Pulmonary artery endothelial cell (primary cell): ENCODE measurements at regions not wholly inside any gene's neighbourhood (a gene's known extent, or its start where the extent isn't known, plus 50 kb on each side); places are given as distances from the start of the nearest gene placed in this dataset.

ENCODE experiments used
- DNase-seq: peaks from one replicate; pipeline ENCODE4 v3.0.0-alpha.2; 2011; ENCODE audit warnings: low read depth, low spot score

DNA sequence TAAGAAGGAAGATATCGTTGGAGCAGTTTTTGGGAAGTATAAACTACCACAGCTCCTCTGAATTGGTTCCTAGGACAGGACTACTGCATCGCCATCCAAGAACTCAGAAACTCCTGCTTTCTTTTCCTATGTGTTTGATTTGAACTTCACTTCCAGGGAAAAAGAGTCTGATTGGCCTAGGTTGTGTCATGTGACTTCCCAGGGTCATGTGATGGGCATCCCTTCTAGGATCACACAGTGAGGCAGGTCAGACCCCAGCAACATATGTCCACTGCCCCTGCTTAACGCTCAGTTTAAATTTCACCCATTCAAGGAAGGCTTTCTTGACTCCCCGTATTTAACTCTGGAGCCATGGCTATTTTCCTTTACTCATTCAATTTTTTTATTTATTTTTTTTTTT is 445.2 kb upstream of the SALL1 start:
- no peak for DNase-seq

DNA sequence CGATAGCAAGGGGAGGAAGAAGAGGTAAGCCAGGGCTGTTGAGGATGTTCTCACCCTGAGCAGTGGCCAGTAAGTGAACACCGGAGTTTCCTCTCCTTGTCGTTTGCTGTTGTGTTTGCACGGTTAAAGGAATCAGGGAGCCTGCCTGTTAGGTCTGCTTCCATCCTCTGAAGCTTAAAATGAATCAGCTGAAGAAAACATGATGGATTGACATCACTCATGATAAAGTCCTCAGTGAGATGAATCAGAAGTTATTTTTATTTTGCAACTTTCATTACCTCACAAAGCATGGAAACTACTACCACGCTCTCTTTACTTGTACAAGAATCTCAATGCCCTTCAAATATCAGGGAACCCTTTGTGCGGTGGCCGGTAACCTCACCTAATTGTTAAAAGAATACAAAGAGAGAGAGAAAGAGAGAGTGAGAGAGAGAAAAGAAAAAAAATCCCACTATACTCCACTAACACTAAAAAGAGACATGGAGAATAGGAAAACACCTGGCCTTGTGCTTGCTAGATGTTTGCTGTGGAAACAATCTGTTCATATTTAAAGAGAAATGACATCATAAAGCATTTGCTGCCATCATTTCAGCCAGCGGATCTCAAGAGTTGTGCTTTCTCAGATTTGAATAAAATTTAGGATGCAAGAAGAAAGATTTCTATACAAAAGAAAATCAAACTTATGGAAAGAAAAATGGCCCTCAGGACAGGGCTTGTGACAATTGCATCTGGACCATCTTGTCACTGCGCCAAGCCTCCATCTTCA is 441.6 kb upstream of the SALL1 start:
- DNase-seq: no peak

DNA sequence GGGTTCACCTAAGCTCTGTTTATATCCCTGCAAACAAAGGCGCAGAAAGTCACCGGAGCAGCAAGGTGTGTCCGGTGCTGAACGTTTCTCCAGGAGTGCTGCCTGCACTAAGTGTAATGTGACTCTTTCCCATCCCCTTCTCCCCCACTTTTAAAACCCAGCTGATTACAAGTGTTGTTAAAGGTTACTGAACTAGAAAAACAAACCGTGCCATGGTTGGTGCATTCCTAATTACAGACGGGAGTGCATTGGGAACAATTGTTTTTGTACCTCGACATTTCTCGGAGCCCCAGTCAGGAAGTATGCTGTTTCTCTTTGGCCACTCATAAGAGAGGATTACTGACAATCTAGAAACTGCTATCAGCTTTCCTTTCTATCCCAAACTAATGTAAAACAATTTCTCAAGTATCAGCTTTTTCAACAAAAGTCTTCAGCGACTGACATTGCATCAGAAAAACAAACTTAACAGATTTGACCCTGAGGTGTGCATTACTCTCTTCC is 441.0 kb upstream of the SALL1 start:
- no peak for DNase-seq

- DNase-seq: no peak
Observed at GRCh38 chr16:51591480-51591879, 440.4 kb upstream of the SALL1 start.

DNA sequence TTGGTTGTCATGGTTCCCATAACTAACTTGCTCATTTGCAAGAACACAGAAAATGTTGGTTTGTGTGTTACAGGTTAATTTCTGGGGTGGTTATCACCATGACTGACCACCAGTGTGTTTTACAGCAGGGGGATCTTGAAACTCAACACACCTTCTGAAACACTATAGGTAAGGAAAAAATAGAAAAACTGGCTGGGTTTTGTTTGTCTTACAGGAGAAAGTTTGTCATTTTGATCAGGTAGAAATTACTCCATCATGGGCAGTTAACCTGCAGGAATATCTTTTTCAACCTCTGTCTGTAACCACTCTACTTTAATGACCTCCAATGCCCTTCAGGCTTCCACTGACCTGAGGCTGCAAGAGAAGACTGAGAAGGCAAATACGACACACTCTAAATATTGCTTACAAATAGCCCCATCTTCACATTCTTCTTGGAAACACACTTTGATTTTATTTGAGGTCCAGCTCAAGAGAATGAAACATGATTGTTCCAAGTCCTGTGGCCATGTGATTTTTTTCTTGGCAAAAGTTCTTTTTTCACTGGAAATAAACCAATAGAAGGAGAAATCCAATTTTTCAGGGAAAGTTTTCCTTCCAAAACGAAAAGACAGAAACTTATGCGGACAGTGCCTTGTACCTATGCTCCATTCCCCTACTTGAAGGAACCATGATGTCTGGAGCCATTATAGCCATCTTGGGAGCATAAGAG is 428.7 kb upstream of the SALL1 start:
- no peak for DNase-seq

DNA sequence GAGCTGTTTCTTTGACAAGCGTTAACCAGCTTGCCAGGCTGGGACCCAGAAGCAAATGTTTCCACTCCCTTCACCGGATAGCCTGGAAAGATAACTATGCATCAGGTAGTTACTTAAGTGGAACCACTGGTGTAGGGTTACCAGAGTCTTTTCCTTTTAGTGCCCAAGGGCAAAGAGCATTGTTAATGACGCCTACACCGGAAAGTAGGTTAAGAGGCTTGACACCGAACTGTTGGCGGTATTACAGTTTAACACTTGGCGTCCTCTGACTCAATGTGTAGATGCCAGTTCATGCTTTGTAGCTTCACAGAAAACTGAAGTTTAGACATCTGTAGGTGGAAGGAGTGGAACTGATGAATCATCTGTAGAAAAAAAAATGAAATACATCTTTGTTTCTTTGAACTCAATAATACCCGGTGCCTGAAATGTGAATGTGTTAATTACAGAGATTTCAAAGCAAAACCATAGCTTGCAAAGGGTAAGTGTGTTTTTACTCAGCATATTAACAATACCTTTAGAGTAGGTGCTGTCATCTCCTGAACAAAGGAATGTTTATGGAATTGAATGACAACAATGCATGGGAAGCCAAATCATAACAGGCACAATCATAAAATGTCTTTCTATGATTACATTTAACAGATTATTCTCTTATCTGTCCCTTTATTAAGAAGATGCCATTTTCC is 426.7 kb upstream of the SALL1 start:
- no peak for DNase-seq

DNA sequence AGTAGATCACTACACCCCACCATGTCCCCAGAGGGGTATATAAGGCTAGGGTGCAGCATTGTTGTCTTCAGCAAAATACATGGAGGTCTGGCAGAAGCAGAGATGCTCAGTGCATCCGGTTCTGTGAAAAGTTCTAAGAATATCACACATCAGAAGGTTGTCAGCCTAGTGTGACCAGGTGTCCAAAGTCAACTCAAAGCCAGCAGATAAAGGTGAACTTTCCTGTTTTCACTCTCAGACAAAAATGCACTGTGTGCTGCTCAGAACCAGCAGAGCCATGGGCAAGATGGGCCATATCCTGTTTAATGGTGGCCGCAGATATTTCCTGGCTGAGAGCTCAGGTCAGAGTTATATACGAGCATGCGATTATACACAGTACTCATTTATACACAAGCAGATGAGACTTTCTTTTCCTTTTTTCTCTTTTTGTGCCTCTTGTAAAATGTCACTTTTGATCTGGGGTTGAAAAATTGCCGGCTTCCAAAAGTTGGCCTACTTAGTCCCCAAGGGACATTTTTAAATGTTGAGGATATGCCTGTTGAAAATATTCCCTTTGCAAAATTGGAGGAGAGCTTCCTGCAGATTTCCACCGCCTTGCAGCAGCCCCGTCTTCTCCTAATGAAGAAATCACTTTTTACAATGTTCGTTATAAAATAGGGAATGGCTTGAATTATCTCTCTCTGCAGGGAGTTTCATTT is 425.6 kb upstream of the SALL1 start:
- no peak for DNase-seq

GRCh38 chr16:51573191-51573590 is 422.1 kb upstream of the SALL1 start:
- no peak for DNase-seq

DNA sequence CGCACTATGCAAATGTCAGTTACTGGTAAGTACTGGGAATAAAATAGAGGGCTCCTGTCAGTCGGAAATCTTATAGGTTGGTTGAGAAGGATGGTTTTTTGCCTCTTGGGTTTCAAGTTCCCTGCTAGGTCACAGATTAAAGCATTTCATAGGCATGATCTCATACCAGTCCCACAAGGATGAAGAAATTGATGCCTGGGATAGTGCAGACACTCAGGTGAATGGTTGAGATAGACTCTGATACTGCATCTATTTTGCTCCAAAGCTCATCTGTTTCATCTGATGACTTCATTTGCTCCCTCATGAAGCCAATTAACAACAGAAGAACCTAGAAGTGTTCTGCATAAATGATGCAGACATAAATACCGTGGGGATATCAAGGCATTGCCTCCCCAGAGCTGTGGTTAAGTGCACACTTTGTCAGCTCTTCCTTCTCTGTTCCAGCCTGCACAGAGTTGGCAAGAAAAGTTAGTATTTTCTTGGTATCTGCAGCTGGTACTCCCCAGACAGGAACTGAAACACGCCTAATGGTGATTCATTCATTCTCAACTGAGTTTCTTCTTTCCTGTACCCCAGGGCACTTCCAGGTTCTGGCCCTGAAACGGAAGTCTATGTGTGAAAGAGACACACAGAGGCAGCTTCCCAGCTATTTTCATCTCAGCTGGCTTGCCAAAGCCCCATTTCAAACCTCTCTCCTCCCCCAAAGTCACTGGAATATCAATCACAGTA is 418.3 kb upstream of the SALL1 start:
- no peak for DNase-seq

DNA sequence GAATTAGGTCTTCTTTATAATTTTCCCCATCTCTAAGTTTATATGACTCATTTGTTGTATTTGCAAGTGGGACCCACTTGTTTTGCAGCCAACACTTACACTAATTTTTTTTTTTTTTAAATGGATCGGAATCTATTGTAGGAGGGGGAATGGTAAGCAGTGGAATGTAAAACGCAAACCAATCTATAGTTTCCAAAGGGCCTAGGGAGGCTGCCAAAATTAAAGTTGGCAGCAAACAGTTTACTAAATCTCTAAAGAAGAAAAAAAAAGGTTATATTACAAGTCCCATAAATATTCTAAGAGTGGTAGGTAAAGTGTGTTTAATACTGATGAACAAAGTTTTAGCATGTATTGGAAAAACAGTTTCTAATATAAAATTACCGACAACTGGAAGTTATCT is 416.8 kb upstream of the SALL1 start:
- DNase-seq: no peak

- DNase-seq: no peak
Observed at GRCh38 chr16:51565184-51565583, 414.1 kb upstream of the SALL1 start.

DNA sequence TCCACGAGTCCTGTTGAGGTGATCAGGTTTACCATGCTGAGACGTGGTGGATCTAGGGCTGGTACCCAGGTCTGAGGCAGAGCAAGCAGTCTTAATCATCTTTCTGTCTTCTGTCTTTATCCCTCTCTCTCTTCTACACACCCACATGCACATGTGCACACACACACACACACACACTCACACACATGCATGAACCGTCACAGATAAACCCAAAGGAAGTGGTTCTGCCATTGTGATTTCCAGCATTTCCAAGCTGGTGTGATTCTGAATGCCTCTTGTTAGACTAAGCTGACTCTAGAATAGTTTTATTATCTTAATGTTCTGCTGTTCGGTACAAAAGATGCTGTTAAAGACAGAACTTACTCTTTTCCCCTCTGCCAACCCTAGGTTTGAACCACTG is 411.8 kb upstream of the SALL1 start:
- DNase-seq: no peak

GRCh38 chr16:51559901-51560300 is 408.8 kb upstream of the SALL1 start:
- no peak for DNase-seq

- DNase-seq: no peak
Observed at GRCh38 chr16:51557670-51558069, 406.6 kb upstream of the SALL1 start.

DNA sequence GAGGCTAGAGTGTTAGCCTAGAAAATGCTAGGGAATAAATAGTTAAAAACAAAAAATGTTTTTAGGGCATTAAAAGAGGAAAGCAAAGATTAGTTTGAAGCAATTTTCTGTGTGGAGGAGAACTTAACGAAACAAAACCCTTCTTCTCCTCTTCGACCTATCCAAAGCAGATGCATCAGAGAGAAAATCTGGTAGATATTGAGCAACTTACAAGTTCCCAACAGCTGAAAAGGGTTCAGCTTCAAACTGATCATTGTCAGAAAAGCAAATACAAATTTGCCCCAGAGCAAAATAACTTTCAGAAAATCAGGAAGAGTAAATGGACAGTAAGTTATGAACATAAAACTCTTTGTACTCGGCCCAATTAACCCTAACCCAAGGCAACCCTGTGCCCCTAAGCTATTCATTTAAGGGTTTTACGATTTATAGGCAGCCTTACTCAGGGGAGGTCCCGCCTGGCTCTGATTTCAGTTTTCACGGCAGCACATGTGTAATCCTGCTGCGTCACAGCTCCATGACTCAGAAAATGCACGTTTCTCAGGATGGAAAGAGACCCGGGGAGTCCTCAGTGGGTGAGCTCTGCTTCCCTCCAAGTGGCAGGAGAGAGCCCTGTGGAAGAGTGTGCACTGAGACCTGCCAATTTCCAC is 405.7 kb upstream of the SALL1 start:
- DNase-seq: no peak

DNA sequence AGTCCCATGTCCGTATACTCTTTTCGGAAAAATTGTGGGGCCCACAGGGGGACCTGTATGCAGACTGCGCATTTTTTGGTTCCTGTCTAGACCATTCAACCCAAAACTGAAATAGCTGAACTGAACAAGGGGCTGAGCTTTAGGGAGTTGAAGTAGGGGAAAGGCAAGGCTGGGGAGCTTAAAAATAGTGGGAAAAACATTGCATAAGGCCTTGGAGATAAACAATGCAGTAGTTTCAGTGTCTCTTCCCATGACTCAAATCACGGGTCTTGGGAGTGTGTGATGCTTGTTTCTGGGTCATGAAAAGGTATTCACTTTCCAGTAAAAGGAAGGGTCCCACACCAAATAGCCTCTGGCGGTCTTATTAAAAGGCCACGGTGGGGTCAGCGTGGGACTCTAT is 402.8 kb upstream of the SALL1 start:
- no peak for DNase-seq

DNA sequence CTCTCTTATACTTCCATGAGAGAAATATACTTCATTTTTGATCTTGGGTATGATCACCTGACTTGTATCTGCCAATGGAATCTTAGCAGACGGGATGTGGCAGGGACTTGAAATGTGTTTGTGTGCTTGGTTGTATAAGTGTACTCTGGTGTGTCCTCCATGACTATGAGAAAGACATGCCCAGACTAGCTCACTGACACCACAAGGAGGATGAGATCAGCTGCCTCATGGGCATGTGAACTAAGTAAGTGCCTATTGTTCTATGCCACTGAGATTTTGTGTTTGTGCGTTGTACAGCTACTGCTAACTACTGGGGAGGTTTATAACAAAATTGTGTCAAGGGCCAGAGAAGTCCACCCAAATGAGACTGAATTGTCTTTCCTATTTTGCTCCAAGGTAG is 402.2 kb upstream of the SALL1 start:
- no peak for DNase-seq

DNA sequence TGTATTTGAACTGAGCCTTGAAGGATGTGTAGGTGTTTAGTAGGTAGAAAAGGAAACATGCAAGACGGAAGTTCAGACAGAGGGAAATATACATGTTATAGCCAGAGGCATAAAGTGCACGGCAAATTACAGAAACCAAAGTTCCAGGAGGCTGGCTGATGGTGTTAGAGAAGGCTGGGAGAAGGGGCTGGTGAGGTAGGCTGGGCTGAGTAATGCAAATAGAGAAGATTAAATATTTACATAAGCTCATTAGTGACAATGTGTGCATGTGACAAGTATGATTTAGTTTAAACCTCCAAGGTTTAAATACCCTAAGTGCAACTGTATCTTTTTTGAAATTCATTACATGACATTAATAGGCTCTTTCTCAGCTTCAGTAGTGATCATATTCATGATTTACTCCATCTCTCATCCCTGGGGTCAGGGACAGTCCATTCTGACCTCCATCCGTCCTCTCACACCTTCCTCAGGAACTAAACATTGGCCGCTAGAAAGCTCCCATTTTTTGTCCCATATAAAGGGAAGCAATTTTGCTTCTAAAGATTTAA is 399.8 kb upstream of the SALL1 start:
- no peak for DNase-seq

DNA sequence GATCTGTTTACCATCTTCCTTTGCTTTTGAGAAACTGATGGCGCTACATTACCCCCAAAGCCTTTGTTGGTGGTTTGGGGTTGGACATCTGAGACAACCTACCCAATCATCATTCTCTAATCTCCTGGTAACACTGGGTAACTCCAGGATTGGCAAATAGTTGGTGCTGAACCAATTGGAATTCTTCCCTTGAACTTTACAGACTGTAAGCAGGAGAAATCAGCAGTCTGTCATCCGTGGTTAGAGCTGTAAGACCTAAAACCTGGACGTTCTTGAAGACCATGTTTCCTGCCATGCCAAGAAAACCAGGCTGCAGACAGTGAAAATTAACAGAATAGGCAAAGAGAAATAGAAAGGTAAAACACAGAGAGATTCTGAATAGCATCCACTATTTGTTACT is 398.8 kb upstream of the SALL1 start:
- DNase-seq: no peak

DNA sequence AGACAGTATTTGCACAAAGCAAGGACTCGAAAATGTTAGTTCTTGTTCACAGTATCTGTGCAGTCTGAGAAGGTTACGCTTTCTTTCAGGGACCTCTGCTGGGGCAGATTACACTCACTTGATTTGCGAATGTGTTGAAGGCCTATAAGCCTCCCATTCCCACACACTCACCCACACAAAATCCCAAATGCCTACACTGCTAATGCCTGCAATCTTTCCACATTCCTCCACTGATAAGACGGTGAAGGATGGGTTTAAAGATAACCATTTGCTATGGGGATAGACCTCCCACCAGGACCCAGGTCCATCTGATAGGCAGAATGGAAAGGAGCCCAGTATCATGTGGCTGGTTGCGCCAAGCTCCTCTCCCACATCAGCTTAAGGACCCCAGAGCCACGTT is 394.9 kb upstream of the SALL1 start:
- DNase-seq: no peak
